GM23248 (cell line): ENCODE measurements at regions not wholly inside any gene's neighbourhood (a gene's known extent, or its start where the extent isn't known, plus 50 kb on each side); places are given as distances from the start of the nearest gene placed in this dataset.

Experiments used
- DNase-seq: peaks from one replicate; pipeline ENCODE4 v3.0.0-alpha.2; 2015
- H2AFZ ChIP-seq: fragments of 200-600 bp; sonication (generic); 2 replicates; pipeline ENCODE4 v1.6.1; 2016; ENCODE audit warnings: antibody characterized with exemption
- H3F3A ChIP-seq: fragments of 200-600 bp; sonication (generic); 2 replicates; pipeline ENCODE4 v1.6.1; 2016; ENCODE audit warnings: mild to moderate bottlenecking, antibody characterized with exemption, mixed run types; ENCODE audit not compliant: insufficient read depth
- H3K27ac ChIP-seq: fragments of 200-600 bp; sonication (generic); 2 replicates; pipeline ENCODE4 v1.5.1; 2016; ENCODE audit warnings: mild to moderate bottlenecking
- H3K27me3 ChIP-seq: fragments of 200-600 bp; sonication (generic); replicated peaks from 2 replicates; pipeline ENCODE4 v1.6.1; 2016; ENCODE audit warnings: mild to moderate bottlenecking; ENCODE audit not compliant: insufficient read depth
- H3K36me3 ChIP-seq: fragments of 200-600 bp; sonication (generic); 2 replicates; pipeline ENCODE4 v1.6.1; 2016; ENCODE audit warnings: low read depth, mild to moderate bottlenecking
- H3K4me1 ChIP-seq: fragments of 200-600 bp; sonication (generic); 2 replicates; pipeline ENCODE4 v1.6.1; 2016; ENCODE audit warnings: mild to moderate bottlenecking; ENCODE audit not compliant: insufficient read depth
- H3K4me2 ChIP-seq: fragments of 200-600 bp; sonication (generic); one replicate; pipeline ENCODE4 v1.6.1; 2016; ENCODE audit warnings: mild to moderate bottlenecking; ENCODE audit not compliant: unreplicated experiment
- H3K4me3 ChIP-seq: fragments of 200-600 bp; sonication (generic); 2 replicates; pipeline ENCODE4 v1.5.1; 2016; ENCODE audit warnings: mild to moderate bottlenecking
- H3K79me2 ChIP-seq: fragments of 200-600 bp; sonication (generic); 2 replicates; pipeline ENCODE4 v1.6.1; 2016; ENCODE audit warnings: mild to moderate bottlenecking; ENCODE audit not compliant: insufficient read depth
- H3K9ac ChIP-seq: fragments of 200-600 bp; sonication (generic); 2 replicates; pipeline ENCODE4 v1.6.1; 2016; ENCODE audit warnings: mild to moderate bottlenecking
- H3K9me2 ChIP-seq: fragments of 200-600 bp; sonication (generic); 2 replicates; pipeline ENCODE4 v1.6.1; 2016; ENCODE audit warnings: mixed run types, mild to moderate bottlenecking, moderate library complexity; ENCODE audit not compliant: insufficient read depth
- H3K9me3 ChIP-seq: fragments of 200-600 bp; sonication (generic); one replicate; pipeline ENCODE4 v1.6.1; 2017; ENCODE audit warnings: low read depth
- H4K20me1 ChIP-seq: fragments of 200-600 bp; sonication (generic); 2 replicates; pipeline ENCODE4 v1.6.0; 2016; ENCODE audit not compliant: insufficient read depth
- EZH2 ChIP-seq: fragments of 200-600 bp; sonication (generic); IDR thresholded peaks from 2 replicates; pipeline ENCODE4 v1.6.1; 2018; ENCODE audit warnings: antibody characterized with exemption, mild to moderate bottlenecking; ENCODE audit not compliant: insufficient read depth, poor library complexity, severe bottlenecking
- EZH2phosphoT487 ChIP-seq: fragments of 200-600 bp; sonication (generic); IDR thresholded peaks from 2 replicates; pipeline ENCODE4 v1.6.1; 2018; ENCODE audit warnings: antibody characterized with exemption, moderate library complexity, mild to moderate bottlenecking, low read depth; ENCODE audit not compliant: insufficient read depth
- WGBS, 2 experiments: methylation state at CpG; one replicate each; pipeline ENCODE4 v1.1.6; 2015 to 2017; ENCODE audit warnings: low lambda C conversion rate in 2 of 2, low coverage in 1 of 2; ENCODE audit errors: missing lambda C conversion rate in 2 of 2; 5-methylcytosine and 5-hydroxymethylcytosine counted together
- in situ Hi-C: fragments of 300-500 bp; cut with MboI; formaldehyde crosslinking; loops from 2 replicates; pipeline ENCODE4 v1.15.0; 2020

DNA sequence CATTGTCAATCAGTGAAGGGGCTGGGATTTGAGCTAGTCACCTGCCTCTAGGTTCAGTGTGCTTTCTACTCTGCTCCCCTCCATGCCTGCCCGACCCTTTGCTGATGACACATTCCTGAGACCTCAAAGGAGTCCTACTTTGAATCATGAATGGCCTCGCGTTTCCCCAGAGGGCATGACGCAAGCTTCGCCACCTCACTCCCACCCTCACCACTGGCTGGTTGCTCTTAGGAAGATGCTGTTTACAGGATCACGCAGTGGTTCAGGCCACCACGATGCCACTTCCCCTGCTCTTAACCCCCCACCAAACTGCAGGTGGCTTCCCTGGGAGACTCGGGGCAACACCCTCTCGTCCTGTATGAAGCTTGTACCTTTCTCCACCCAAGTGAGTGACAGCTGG is 62.9 kb upstream of the B3GAT1 start:
- Histone ChIP-seq H3K36me3 (no peaks in the 10 kb centered on the region), H3K4me2 (no peak overlapping the region), H4K20me1 (no peaks in the 10 kb centered on the region), H3K9me2 (no peaks in the 10 kb centered on the region), H3K9ac (no peak overlapping the region), H3K27ac (no peak overlapping the region), H3K4me1 (no peaks in the 10 kb centered on the region), H3K27me3 (no peaks in the 10 kb centered on the region), H3K9me3 (no peaks in the 10 kb centered on the region), H3K4me3 (no peak overlapping the region), H3F3A (no peaks in the 10 kb centered on the region), H3K79me2 (no peaks in the 10 kb centered on the region), H2AFZ (no peak overlapping the region)
- no peak for DNase-seq
- no peak for TF ChIP-seq EZH2phosphoT487
- no peak for TF ChIP-seq EZH2
- in situ Hi-C loops = no loop called here
- 43 to 53% methylated on average over 9 of the region's 9 CpGs for WGBS, 2 experiments

GRCh38 chr11:134474070-134474860 is 62.2 kb upstream of the B3GAT1 start:
- Histone ChIP-seq H3K4me2 (no peak overlapping the region), H3K9ac (no peak overlapping the region), H3F3A (no peaks in the 10 kb centered on the region), H3K27ac (no peak overlapping the region), H3K9me3 (no peaks in the 10 kb centered on the region), H3K9me2 (no peaks in the 10 kb centered on the region), H3K27me3 (no peaks in the 10 kb centered on the region), H2AFZ (no peak overlapping the region), H4K20me1 (no peaks in the 10 kb centered on the region), H3K36me3 (no peaks in the 10 kb centered on the region), H3K4me3 (no peak overlapping the region), H3K79me2 (no peaks in the 10 kb centered on the region), H3K4me1 (no peaks in the 10 kb centered on the region)
- in situ Hi-C loops = no loop called here
- TF ChIP-seq EZH2 (no peak), EZH2phosphoT487 (no peak)
- DNase-seq = no peak
- 49 to 55% methylated on average over 21 of the region's 21 CpGs for WGBS, 2 experiments

- H3K36me3 ChIP-seq = no peaks in the 10 kb centered on the region
- no peak for DNase-seq
- H3K27me3 ChIP-seq = no peaks in the 10 kb centered on the region
- H3K27ac ChIP-seq = no peak overlapping the region
- no peak overlapping the region for H2AFZ ChIP-seq
- H3K9ac ChIP-seq = no peak overlapping the region
- 24 to 29% methylated on average over 7 to 9 of the region's 9 CpGs for WGBS, 2 experiments
- no peak overlapping the region for H3K4me2 ChIP-seq
- H3F3A ChIP-seq = no peaks in the 10 kb centered on the region
- no peaks in the 10 kb centered on the region for H3K79me2 ChIP-seq
- H3K4me3 ChIP-seq = no peak overlapping the region
- no peaks in the 10 kb centered on the region for H3K9me3 ChIP-seq
- no peaks in the 10 kb centered on the region for H4K20me1 ChIP-seq
- H3K9me2 ChIP-seq = no peaks in the 10 kb centered on the region
- no peaks in the 10 kb centered on the region for H3K4me1 ChIP-seq
- TF ChIP-seq EZH2phosphoT487 (no peak), EZH2 (no peak)
- in situ Hi-C loops = no loop called here
These were observed 59.8 kb upstream of the B3GAT1 start for GRCh38 chr11:134471716-134472455.

GRCh38 chr11:134471087-134471715 is 59.2 kb upstream of the B3GAT1 start:
- Histone ChIP-seq H3K9me2 (no peaks in the 10 kb centered on the region), H4K20me1 (no peaks in the 10 kb centered on the region), H3K27ac (no peak overlapping the region), H3K4me2 (no peak overlapping the region), H3K79me2 (no peaks in the 10 kb centered on the region), H3K36me3 (no peaks in the 10 kb centered on the region), H3K27me3 (no peaks in the 10 kb centered on the region), H3K4me3 (no peak overlapping the region), H3K9ac (no peak overlapping the region), H2AFZ (no peak overlapping the region), H3F3A (no peaks in the 10 kb centered on the region), H3K9me3 (no peaks in the 10 kb centered on the region), H3K4me1 (no peaks in the 10 kb centered on the region)
- no peak for DNase-seq
- WGBS, 2 experiments = 25 to 33% methylated on average over 28 of the region's 28 CpGs
- TF ChIP-seq EZH2phosphoT487 = no peak
- TF ChIP-seq EZH2 = no peak
- in situ Hi-C loops = no loop called here
